ENCODE measurements at regions not wholly inside any gene's neighbourhood (a gene's known extent, or its start where the extent isn't known, plus 50 kb on each side); places are given as distances from the start of the nearest gene placed in this dataset.

GRCh38 chr2:15747603-15748471, 156.2 kb downstream of the DDX1 start:
- no peak for DNase-seq (ENCODE audit: low read depth in 1 of 2, low spot score in 1 of 2)
- no peak overlapping the region for H3K4me3 ChIP-seq (replicated peaks; ENCODE audit: insufficient read depth, low read length)
- H3K27ac ChIP-seq (replicated peaks) = no peak overlapping the region
- no peak for TF ChIP-seq POLR2AphosphoS5 (IDR thresholded peaks at IDR 0.05; ENCODE audit: low read depth)
- TF ChIP-seq, protein P1, sequence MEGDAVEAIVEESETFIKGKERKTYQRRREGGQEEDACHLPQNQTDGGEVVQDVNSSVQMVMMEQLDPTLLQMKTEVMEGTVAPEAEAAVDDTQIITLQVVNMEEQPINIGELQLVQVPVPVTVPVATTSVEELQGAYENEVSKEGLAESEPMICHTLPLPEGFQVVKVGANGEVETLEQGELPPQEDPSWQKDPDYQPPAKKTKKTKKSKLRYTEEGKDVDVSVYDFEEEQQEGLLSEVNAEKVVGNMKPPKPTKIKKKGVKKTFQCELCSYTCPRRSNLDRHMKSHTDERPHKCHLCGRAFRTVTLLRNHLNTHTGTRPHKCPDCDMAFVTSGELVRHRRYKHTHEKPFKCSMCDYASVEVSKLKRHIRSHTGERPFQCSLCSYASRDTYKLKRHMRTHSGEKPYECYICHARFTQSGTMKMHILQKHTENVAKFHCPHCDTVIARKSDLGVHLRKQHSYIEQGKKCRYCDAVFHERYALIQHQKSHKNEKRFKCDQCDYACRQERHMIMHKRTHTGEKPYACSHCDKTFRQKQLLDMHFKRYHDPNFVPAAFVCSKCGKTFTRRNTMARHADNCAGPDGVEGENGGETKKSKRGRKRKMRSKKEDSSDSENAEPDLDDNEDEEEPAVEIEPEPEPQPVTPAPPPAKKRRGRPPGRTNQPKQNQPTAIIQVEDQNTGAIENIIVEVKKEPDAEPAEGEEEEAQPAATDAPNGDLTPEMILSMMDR (IDR thresholded peaks at IDR 0.05; ENCODE audit: insufficient read depth, low read length) = no peak
- no peak for TF ChIP-seq SPI1 (IDR thresholded peaks at IDR 0.05; ENCODE audit: borderline replicate concordance, low read depth)
- TF ChIP-seq, protein P2, sequence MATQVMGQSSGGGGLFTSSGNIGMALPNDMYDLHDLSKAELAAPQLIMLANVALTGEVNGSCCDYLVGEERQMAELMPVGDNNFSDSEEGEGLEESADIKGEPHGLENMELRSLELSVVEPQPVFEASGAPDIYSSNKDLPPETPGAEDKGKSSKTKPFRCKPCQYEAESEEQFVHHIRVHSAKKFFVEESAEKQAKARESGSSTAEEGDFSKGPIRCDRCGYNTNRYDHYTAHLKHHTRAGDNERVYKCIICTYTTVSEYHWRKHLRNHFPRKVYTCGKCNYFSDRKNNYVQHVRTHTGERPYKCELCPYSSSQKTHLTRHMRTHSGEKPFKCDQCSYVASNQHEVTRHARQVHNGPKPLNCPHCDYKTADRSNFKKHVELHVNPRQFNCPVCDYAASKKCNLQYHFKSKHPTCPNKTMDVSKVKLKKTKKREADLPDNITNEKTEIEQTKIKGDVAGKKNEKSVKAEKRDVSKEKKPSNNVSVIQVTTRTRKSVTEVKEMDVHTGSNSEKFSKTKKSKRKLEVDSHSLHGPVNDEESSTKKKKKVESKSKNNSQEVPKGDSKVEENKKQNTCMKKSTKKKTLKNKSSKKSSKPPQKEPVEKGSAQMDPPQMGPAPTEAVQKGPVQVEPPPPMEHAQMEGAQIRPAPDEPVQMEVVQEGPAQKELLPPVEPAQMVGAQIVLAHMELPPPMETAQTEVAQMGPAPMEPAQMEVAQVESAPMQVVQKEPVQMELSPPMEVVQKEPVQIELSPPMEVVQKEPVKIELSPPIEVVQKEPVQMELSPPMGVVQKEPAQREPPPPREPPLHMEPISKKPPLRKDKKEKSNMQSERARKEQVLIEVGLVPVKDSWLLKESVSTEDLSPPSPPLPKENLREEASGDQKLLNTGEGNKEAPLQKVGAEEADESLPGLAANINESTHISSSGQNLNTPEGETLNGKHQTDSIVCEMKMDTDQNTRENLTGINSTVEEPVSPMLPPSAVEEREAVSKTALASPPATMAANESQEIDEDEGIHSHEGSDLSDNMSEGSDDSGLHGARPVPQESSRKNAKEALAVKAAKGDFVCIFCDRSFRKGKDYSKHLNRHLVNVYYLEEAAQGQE (IDR thresholded peaks at IDR 0.05; ENCODE audit: insufficient replicate concordance, low read depth) = no peak
- no peaks in the 10 kb centered on the region for H3K27me3 ChIP-seq (ENCODE audit: insufficient read depth, poor library complexity, severe bottlenecking)

- no peak for TF ChIP-seq GABPA (IDR thresholded peaks at IDR 0.05; ENCODE audit: low read depth)
- TF ChIP-seq, protein P1 (IDR thresholded peaks at IDR 0.05; ENCODE audit: insufficient read depth, low read length) = peak; percentile 5
- no peak for DNase-seq (ENCODE audit: low read depth in 1 of 2, low spot score in 1 of 2)
- Histone ChIP-seq H3K4me3 (replicated peaks; ENCODE audit: insufficient read depth, low read length) (no peak overlapping the region), H3K27ac (replicated peaks) (no peak overlapping the region), H3K27me3 (ENCODE audit: insufficient read depth, poor library complexity, severe bottlenecking) (no peaks in the 10 kb centered on the region)
Observed at GRCh38 chr2:15748736-15749323, 157.2 kb downstream of the DDX1 start.

- TF ChIP-seq, protein P2 (IDR thresholded peaks at IDR 0.05; ENCODE audit: insufficient replicate concordance, low read depth) = no peak
- TF ChIP-seq GABPA (IDR thresholded peaks at IDR 0.05; ENCODE audit: low read depth) = no peak
- TF ChIP-seq, protein P1 (IDR thresholded peaks at IDR 0.05; ENCODE audit: insufficient read depth, low read length) = no peak
- no peak for TF ChIP-seq SPI1 (IDR thresholded peaks at IDR 0.05; ENCODE audit: borderline replicate concordance, low read depth)
- TF ChIP-seq POLR2AphosphoS5 (IDR thresholded peaks at IDR 0.05; ENCODE audit: low read depth) = no peak
- DNase-seq (ENCODE audit: low read depth in 1 of 2, low spot score in 1 of 2) = no peak
- H3K27ac ChIP-seq (replicated peaks) = no peak overlapping the region
- H3K4me3 ChIP-seq (replicated peaks; ENCODE audit: insufficient read depth, low read length) = no peak overlapping the region
- H3K27me3 ChIP-seq (ENCODE audit: insufficient read depth, poor library complexity, severe bottlenecking) = no peaks in the 10 kb centered on the region
Observed at GRCh38 chr2:15749460-15750432, 158.1 kb downstream of the DDX1 start.

Measured in HL-60 (cell line).